Neural cell (in vitro differentiated cells): ENCODE measurements at regions not wholly inside any gene's neighbourhood (a gene's known extent, or its start where the extent isn't known, plus 50 kb on each side); places are given as distances from the start of the nearest gene placed in this dataset.

Experiments used
- H2AFZ ChIP-seq: fragments of 200-600, 300-800 bp; sonication (generic), shearing (Covaris generic); 2 replicates; pipeline ENCODE4 v1.6.0; 2014; ENCODE audit warnings: low read depth, mild to moderate bottlenecking, antibody characterized with exemption, low read length, moderate library complexity
- H3F3A ChIP-seq: fragments of 200-600 bp; shearing (Covaris generic); 2 replicates; pipeline ENCODE4 v1.6.1; 2016; ENCODE audit warnings: mild to moderate bottlenecking, moderate library complexity, mixed read lengths, antibody characterized with exemption, low read length; ENCODE audit not compliant: insufficient read depth, poor library complexity, severe bottlenecking
- H3K27ac ChIP-seq: fragments of 200-600, 300-800 bp; sonication (generic), shearing (Covaris generic); 2 replicates; pipeline ENCODE4 v1.5.1; 2014; ENCODE audit warnings: mild to moderate bottlenecking, low read length, moderate library complexity
- H3K27me3 ChIP-seq: fragments of 300-800, 200-600 bp; sonication (generic), shearing (Covaris generic); 2 replicates; pipeline ENCODE4 v1.6.0; 2014; ENCODE audit warnings: mild to moderate bottlenecking, low read depth, low read length, moderate library complexity; ENCODE audit not compliant: insufficient read depth
- H3K36me3 ChIP-seq: fragments of 300-800, 200-600 bp; sonication (generic), shearing (Covaris generic); 2 replicates; pipeline ENCODE4 v1.5.1; 2014; ENCODE audit warnings: mild to moderate bottlenecking, antibody characterized with exemption, low read length, moderate library complexity; ENCODE audit not compliant: insufficient read depth
- H3K4me2 ChIP-seq: fragments of 300-800, 200-600 bp; sonication (generic), shearing (Covaris generic); 2 replicates; pipeline ENCODE4 v1.6.0; 2014; ENCODE audit warnings: mild to moderate bottlenecking, low read length
- H3K4me3 ChIP-seq: fragments of 300-800, 200-600 bp; sonication (generic), shearing (Covaris generic); 2 replicates; pipeline ENCODE4 v1.5.1; 2014; ENCODE audit warnings: mild to moderate bottlenecking, low read length, moderate library complexity
- H3K79me2 ChIP-seq: fragments of 200-600 bp; shearing (Covaris generic); replicated peaks from 2 replicates; pipeline ENCODE4 v1.6.0; 2014; ENCODE audit warnings: mild to moderate bottlenecking, low read length, moderate library complexity; ENCODE audit not compliant: insufficient read depth
- H3K9ac ChIP-seq: fragments of 300-800, 200-600 bp; sonication (generic), shearing (Covaris generic); 2 replicates; pipeline ENCODE4 v1.6.1; 2016; ENCODE audit warnings: mild to moderate bottlenecking, low read length, mixed read lengths
- H3K9me2 ChIP-seq: fragments of 200-600 bp; shearing (Covaris generic); 2 replicates; pipeline ENCODE4 v1.6.1; 2016; ENCODE audit warnings: mild to moderate bottlenecking, low read length, mixed read lengths; ENCODE audit not compliant: insufficient read depth
- H3K9me3 ChIP-seq: fragments of 200-600, 300-800 bp; sonication (generic), shearing (Covaris generic); 2 replicates; pipeline ENCODE4 v1.6.1; 2016; ENCODE audit warnings: mild to moderate bottlenecking, mixed run types, low read length, moderate library complexity, mixed read lengths
- H4K20me1 ChIP-seq: fragments of 200-600 bp; shearing (Covaris generic); 2 replicates; pipeline ENCODE4 v1.6.1; 2016; ENCODE audit warnings: mild to moderate bottlenecking, mixed run types; ENCODE audit not compliant: insufficient read depth
- EP300 ChIP-seq: fragments of 450-650 bp; conservative IDR thresholded peaks from 2 replicates; pipeline ENCODE4 v1.6.1; 2014; ENCODE audit warnings: antibody characterized with exemption, mild to moderate bottlenecking, moderate library complexity; ENCODE audit not compliant: poor library complexity, severe bottlenecking
- EZH2 ChIP-seq: fragments of 200-600, 300-800 bp; shearing (Covaris generic), sonication (generic); IDR thresholded peaks from 2 replicates; pipeline ENCODE4 v1.6.1; 2014; ENCODE audit warnings: antibody characterized with exemption, low read length, borderline replicate concordance, mild to moderate bottlenecking; ENCODE audit not compliant: insufficient read depth, poor library complexity, severe bottlenecking
- MXI1 ChIP-seq: fragments of 450-650 bp; conservative IDR thresholded peaks from 2 replicates; pipeline ENCODE4 v1.6.1; 2014; ENCODE audit warnings: antibody characterized with exemption, mild to moderate bottlenecking; ENCODE audit not compliant: poor library complexity, severe bottlenecking
- POLR2AphosphoS5 ChIP-seq: IDR thresholded peaks from 2 replicates; pipeline ENCODE4 v1.6.1; 2012
- RAD21 ChIP-seq: fragments of 450-650 bp; conservative IDR thresholded peaks from 2 replicates; pipeline ENCODE4 v1.6.1; 2014; ENCODE audit warnings: antibody characterized with exemption, mild to moderate bottlenecking, moderate library complexity
- SMC3 ChIP-seq: fragments of 450-650 bp; conservative IDR thresholded peaks from 2 replicates; pipeline ENCODE4 v1.6.1; 2014; ENCODE audit warnings: antibody characterized with exemption, mild to moderate bottlenecking, moderate library complexity; ENCODE audit not compliant: poor library complexity
- TAF1 ChIP-seq: IDR thresholded peaks from 2 replicates; pipeline ENCODE4 v1.6.1; 2012; ENCODE audit warnings: low read depth
- TF ChIP-seq, protein P1 (sequence below): fragments of 450-650 bp; IDR thresholded peaks from 2 replicates; pipeline ENCODE4 v1.5.1; 2014; ENCODE audit warnings: antibody characterized with exemption, mild to moderate bottlenecking, moderate library complexity; ENCODE audit not compliant: poor library complexity, severe bottlenecking
- TF ChIP-seq, protein P2 (sequence below): IDR thresholded peaks from 2 replicates; pipeline ENCODE4 v1.6.1; 2012; ENCODE audit warnings: borderline replicate concordance

DNA sequence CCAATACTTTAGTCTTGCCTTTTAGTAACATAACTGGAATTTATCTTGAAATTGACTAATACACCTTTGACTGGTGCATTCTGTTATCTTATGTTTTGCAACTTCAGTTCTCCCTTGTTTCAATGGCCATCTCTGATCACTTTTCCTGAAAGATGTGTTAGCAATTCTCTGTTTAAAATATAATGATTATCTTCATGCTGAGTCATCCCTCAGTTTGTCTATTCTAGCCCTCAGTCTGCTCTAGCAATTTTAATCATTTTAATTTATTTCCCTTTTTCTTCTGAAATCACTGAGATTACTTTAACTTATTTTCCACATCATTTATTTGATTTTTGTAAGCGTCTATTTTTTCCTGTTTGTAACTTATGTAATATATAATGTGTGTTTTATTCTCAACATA is 221.9 kb upstream of the PDGFD start:
- H2AFZ ChIP-seq = no peak overlapping the region
- no peaks in the 10 kb centered on the region for H3K27me3 ChIP-seq
- H4K20me1 ChIP-seq = no peaks in the 10 kb centered on the region
- no peak overlapping the region for H3K4me2 ChIP-seq
- H3K9me2 ChIP-seq = no peaks in the 10 kb centered on the region
- H3K36me3 ChIP-seq = no peaks in the 10 kb centered on the region
- H3K4me3 ChIP-seq = no peak overlapping the region
- no peak overlapping the region for H3K27ac ChIP-seq
- no peaks in the 10 kb centered on the region for H3K9me3 ChIP-seq
- no peaks in the 10 kb centered on the region for H3K79me2 ChIP-seq
- H3F3A ChIP-seq = no peaks in the 10 kb centered on the region
- H3K9ac ChIP-seq = no peak overlapping the region
- TF ChIP-seq MXI1 (no peak), SMC3 (no peak), POLR2AphosphoS5 (no peak), TAF1 (no peak), EP300 (no peak), RAD21 (no peak), EZH2 (no peak)
- TF ChIP-seq, protein P1, sequence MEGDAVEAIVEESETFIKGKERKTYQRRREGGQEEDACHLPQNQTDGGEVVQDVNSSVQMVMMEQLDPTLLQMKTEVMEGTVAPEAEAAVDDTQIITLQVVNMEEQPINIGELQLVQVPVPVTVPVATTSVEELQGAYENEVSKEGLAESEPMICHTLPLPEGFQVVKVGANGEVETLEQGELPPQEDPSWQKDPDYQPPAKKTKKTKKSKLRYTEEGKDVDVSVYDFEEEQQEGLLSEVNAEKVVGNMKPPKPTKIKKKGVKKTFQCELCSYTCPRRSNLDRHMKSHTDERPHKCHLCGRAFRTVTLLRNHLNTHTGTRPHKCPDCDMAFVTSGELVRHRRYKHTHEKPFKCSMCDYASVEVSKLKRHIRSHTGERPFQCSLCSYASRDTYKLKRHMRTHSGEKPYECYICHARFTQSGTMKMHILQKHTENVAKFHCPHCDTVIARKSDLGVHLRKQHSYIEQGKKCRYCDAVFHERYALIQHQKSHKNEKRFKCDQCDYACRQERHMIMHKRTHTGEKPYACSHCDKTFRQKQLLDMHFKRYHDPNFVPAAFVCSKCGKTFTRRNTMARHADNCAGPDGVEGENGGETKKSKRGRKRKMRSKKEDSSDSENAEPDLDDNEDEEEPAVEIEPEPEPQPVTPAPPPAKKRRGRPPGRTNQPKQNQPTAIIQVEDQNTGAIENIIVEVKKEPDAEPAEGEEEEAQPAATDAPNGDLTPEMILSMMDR = no peak
- TF ChIP-seq, protein P2, sequence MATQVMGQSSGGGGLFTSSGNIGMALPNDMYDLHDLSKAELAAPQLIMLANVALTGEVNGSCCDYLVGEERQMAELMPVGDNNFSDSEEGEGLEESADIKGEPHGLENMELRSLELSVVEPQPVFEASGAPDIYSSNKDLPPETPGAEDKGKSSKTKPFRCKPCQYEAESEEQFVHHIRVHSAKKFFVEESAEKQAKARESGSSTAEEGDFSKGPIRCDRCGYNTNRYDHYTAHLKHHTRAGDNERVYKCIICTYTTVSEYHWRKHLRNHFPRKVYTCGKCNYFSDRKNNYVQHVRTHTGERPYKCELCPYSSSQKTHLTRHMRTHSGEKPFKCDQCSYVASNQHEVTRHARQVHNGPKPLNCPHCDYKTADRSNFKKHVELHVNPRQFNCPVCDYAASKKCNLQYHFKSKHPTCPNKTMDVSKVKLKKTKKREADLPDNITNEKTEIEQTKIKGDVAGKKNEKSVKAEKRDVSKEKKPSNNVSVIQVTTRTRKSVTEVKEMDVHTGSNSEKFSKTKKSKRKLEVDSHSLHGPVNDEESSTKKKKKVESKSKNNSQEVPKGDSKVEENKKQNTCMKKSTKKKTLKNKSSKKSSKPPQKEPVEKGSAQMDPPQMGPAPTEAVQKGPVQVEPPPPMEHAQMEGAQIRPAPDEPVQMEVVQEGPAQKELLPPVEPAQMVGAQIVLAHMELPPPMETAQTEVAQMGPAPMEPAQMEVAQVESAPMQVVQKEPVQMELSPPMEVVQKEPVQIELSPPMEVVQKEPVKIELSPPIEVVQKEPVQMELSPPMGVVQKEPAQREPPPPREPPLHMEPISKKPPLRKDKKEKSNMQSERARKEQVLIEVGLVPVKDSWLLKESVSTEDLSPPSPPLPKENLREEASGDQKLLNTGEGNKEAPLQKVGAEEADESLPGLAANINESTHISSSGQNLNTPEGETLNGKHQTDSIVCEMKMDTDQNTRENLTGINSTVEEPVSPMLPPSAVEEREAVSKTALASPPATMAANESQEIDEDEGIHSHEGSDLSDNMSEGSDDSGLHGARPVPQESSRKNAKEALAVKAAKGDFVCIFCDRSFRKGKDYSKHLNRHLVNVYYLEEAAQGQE = no peak

DNA sequence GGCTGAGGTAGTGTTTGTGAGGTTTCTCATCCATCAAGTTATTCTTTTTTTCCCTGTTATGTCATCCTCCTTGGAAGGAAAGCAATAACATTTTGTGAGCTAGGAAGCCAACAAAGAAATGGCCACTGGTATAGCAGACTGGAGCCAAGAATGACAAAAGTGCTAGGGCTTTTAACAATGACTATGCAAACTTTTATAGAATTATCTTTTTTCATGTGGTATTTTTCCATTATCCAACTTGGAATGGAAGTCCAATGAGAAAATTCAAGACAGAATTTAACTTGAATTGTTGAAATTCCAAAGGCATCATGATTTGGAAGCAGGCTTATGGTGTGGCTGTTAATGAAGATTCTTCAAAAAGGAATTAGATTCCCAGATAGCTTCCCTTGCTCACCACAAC is 216.4 kb upstream of the PDGFD start:
- no peak overlapping the region for H3K27ac ChIP-seq
- H4K20me1 ChIP-seq = no peaks in the 10 kb centered on the region
- no peak for TF ChIP-seq TAF1
- TF ChIP-seq EP300 = no peak
- TF ChIP-seq, protein P2 = no peak
- TF ChIP-seq EZH2 = no peak
- no peak for TF ChIP-seq POLR2AphosphoS5
- TF ChIP-seq, protein P1 = no peak
- no peak for TF ChIP-seq RAD21
- no peak for TF ChIP-seq MXI1
- TF ChIP-seq SMC3 = no peak
- no peaks in the 10 kb centered on the region for H3K27me3 ChIP-seq
- no peak overlapping the region for H3K4me3 ChIP-seq
- no peak overlapping the region for H3K9ac ChIP-seq
- H3F3A ChIP-seq = no peaks in the 10 kb centered on the region
- no peaks in the 10 kb centered on the region for H3K9me2 ChIP-seq
- no peak overlapping the region for H2AFZ ChIP-seq
- no peaks in the 10 kb centered on the region for H3K36me3 ChIP-seq
- no peak overlapping the region for H3K4me2 ChIP-seq
- no peaks in the 10 kb centered on the region for H3K79me2 ChIP-seq
- H3K9me3 ChIP-seq = no peaks in the 10 kb centered on the region
